ENCODE measurements at regions not wholly inside any gene's neighbourhood (a gene's known extent, or its start where the extent isn't known, plus 50 kb on each side); places are given as distances from the start of the nearest gene placed in this dataset.

GRCh38 chr10:85048644-85049043 lies 720.3 kb downstream of the CCSER2 start:
- TF ChIP-seq SMC3 (IDR thresholded peaks at IDR 0.05; ENCODE audit: low read depth, low read length) (no peak), CTCF (conservative IDR thresholded peaks at IDR 0.05; ENCODE audit: low read depth, low read length) (no peak), BHLHE40 (IDR thresholded peaks at IDR 0.05; ENCODE audit: low read depth, low read length) (no peak), RCOR1 (IDR thresholded peaks at IDR 0.05; ENCODE audit: insufficient replicate concordance, low read length) (no peak), MXI1 (IDR thresholded peaks at IDR 0.05; ENCODE audit: borderline replicate concordance, low read depth, low read length) (no peak), RFX5 (IDR thresholded peaks at IDR 0.05; ENCODE audit: low read depth, low read length) (no peak), RAD21 (IDR thresholded peaks at IDR 0.05; ENCODE audit: low read length) (no peak), POLR2A (IDR thresholded peaks at IDR 0.05; ENCODE audit: low read depth, low read length) (no peak), MAFK (IDR thresholded peaks at IDR 0.05; ENCODE audit: low read depth, low read length) (no peak), USF2 (IDR thresholded peaks at IDR 0.05; ENCODE audit: low read depth, low read length) (no peak), MAZ (IDR thresholded peaks at IDR 0.05; ENCODE audit: borderline replicate concordance, low read depth, low read length) (no peak), FOS (IDR thresholded peaks at IDR 0.05; ENCODE audit: low read depth, low read length) (no peak)
